ENCODE measurements at regions not wholly inside any gene's neighbourhood (a gene's known extent, or its start where the extent isn't known, plus 50 kb on each side); places are given as distances from the start of the nearest gene placed in this dataset.

- TF ChIP-seq CTCF (IDR thresholded peaks at IDR 0.05; ENCODE audit: control extremely low read depth in 1 of 3, insufficient read depth in 1 of 3, low read depth in 1 of 3, low read length in 3 of 3), result no peak
- no peak for TF ChIP-seq EZH2 (IDR thresholded peaks at IDR 0.05; ENCODE audit: low read depth, low read length, severe bottlenecking)
Observed at GRCh38 chr9:99374793-99375192, 152.7 kb downstream of the SEC61B start.
